GM13977 (cell line): ENCODE measurements at regions not wholly inside any gene's neighbourhood (a gene's known extent, or its start where the extent isn't known, plus 50 kb on each side); places are given as distances from the start of the nearest gene placed in this dataset.

Experiments used
- DNase-seq: peaks from one replicate; pipeline ENCODE4 v3.0.0; 2012; ENCODE audit warnings: low spot score
- in situ Hi-C: fragments of 300-500 bp; cut with MboI; formaldehyde crosslinking; loops from one replicate; pipeline ENCODE4 v1.12.0; 2022; ENCODE audit warnings: low sequenced_read_pairs, low pct_unique_long_range_greater_than_20kb, mixed read lengths, inconsistent platforms; ENCODE audit not compliant: unreplicated experiment
- TF ChIP-seq, protein P1 (sequence below): IDR thresholded peaks from 2 replicates; pipeline ENCODE4 v1.5.1; 2012; ENCODE audit warnings: mild to moderate bottlenecking, control low read depth; ENCODE audit not compliant: insufficient read depth; ENCODE audit errors: extremely low read depth, missing control alignments

DNA sequence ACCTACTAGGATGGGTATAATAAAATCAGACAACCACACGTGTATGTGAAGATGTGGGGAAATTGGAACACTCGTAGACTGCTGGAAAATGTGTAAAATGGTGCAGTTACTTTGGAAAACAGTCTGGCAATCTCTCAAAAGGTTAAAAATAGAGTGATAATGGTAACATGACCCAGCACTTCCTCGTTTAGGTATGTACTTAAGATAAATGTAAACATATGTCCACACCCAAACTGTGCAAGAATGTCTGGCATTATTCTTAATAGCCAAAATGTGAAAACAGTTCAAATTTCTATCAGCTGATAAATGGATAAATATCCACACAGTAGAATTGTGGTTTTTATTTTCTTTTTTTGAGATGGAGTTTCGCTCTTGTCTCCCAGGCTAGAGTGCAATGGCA, 272.8 kb downstream of the ZNF248 start:
- TF ChIP-seq, protein P1, sequence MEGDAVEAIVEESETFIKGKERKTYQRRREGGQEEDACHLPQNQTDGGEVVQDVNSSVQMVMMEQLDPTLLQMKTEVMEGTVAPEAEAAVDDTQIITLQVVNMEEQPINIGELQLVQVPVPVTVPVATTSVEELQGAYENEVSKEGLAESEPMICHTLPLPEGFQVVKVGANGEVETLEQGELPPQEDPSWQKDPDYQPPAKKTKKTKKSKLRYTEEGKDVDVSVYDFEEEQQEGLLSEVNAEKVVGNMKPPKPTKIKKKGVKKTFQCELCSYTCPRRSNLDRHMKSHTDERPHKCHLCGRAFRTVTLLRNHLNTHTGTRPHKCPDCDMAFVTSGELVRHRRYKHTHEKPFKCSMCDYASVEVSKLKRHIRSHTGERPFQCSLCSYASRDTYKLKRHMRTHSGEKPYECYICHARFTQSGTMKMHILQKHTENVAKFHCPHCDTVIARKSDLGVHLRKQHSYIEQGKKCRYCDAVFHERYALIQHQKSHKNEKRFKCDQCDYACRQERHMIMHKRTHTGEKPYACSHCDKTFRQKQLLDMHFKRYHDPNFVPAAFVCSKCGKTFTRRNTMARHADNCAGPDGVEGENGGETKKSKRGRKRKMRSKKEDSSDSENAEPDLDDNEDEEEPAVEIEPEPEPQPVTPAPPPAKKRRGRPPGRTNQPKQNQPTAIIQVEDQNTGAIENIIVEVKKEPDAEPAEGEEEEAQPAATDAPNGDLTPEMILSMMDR = no peak
- no peak for DNase-seq
- in situ Hi-C loops = no loop called here

DNA sequence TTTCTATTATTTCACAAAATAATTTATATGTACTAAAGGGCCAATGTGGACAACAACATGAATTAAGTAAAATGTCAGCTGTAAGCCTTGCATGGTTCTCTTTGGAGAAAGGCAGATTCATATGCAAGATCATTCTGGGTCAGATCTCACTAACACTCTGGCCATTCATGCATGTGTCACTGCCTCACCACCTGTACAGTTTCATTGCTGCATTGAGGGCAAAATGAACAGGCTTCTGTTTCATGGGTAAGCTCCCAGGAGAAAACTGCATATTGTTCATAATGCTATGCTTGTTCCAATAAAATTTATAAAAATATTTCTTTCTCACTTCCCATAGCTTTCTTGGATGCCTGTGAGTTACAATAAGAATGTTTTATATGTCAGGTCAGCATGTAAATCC, 275.2 kb downstream of the ZNF248 start:
- TF ChIP-seq, protein P1 = no peak
- in situ Hi-C loops = no loop called here
- DNase-seq = no peak

DNA sequence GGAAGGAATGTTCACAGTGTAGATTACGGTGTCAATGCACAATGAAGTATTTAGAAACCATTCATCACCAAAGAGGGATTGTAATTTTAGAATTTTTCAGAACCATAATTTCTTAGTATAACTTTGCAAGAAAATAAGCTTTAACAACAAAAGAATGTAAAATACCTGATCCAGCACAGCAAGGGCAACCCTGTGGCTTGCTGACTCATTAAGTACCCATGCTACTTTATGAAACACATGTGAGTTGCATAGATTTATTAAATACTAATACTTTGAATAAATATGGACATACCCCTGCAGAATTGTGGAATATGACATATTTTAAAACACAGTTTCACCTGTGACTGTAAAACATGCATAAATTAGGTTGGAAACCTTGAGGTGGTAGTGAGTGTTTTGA, 281.3 kb downstream of the ZNF248 start:
- TF ChIP-seq, protein P1 = no peak
- in situ Hi-C loops = no loop called here
- DNase-seq = no peak

DNA sequence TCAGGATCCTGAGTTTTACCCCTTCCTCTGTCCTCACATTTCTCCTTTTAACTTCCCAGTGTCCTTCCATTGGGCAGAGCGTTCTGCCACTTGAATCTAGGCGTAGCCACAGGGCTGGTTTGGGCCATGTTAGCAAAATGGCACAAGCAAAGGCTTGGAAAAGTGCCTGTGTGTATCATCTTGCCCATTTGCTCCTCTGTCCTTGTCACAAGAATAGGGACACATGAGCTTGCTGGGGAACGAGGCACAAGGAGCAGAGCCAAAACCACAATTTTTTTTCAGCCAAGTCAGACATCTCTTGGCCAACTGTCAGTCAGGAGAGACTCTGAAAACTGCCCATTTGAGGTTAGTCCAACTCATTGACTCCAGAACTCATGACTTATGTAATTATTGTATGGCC, 285.2 kb downstream of the ZNF248 start:
- in situ Hi-C loops = no loop called here
- TF ChIP-seq, protein P1 = no peak
- no peak for DNase-seq

DNA sequence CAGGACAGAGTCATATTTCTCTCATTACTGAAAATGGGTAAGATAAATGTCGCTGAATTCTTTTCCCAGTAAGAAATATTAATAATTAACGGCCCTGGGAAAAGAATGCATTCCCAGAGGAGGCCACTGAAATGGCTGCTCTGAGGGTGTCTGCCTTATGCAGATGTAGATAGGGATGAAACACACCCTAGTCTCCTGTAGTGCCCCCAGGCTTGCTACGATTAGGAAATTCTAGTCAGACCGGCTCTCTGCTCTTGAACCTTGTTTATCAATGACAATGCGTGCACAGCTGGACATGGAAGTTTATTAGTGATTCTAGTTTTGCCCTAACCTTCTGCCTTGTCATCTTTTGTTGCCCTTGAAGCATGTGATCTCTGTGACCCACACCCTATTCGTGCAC, 291.1 kb downstream of the ZNF248 start:
- DNase-seq = no peak
- TF ChIP-seq, protein P1 = no peak
- in situ Hi-C loops = no loop called here

DNA sequence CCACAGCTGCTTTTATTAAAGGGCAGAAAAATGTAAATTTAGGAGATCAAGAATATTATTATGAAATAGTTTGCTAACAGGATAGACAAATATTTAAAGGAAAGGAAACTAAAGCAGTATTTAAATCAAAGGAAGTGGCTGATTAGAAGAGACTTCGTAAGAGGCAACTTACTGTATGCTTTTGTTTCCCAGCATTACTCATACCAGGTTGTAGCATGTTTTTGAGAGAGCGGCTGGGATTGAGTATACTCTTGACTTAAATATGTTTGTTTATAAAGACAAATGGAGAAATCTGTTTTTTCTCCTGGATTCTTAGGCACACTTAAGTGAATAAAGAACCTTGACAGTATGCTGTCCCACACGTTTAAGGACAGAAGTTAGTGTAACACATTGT, 293.7 kb downstream of the ZNF248 start:
- in situ Hi-C loops = no loop called here
- TF ChIP-seq, protein P1 = no peak
- no peak for DNase-seq

DNA sequence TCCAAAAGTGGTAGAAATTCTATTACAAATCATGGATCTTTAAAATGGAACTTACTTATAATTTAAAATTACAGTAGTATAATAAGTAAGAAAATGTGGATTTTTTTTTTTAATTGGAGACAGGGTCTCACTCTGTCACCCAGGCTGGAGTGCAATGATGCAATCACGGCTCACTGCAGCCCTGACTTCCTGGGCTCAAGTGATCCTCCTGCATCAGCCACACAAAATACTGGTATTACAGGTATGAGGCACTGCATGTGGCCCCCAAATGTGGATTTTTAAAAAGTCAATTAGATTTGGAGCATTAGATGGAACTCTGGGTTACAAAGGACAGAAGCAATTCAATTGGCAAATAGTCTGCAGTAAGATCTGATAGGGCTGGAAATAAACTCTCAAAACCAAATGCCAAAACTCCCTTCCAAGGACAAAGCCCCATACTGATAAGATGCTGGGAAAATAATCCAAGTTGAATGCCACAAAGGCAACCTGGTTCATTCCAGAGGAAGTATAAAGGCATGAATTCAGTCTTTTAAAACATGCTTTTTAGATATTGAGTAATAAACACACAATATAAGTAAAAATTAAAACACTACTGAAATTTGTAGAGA, 294.2 kb downstream of the ZNF248 start:
- TF ChIP-seq, protein P1 = no peak
- in situ Hi-C loops = no loop called here
- DNase-seq = no peak
